ENCODE measurements at regions not wholly inside any gene's neighbourhood (a gene's known extent, or its start where the extent isn't known, plus 50 kb on each side); places are given as distances from the start of the nearest gene placed in this dataset.

- H3K27ac ChIP-seq = no peak overlapping the region
- DNase-seq (ENCODE audit: low spot score) = peak; percentile 57
- ChIA-PET POLR2A (ENCODE audit: low non-redundant PET) (no interaction called here), CTCF (no interaction called here)
- TF ChIP-seq CTCF (conservative IDR thresholded peaks at IDR 0.05; ENCODE audit: low read depth) = peak; percentile 81
Measured at GRCh38 chr13:91017031-91017668, 330.3 kb upstream of the MIR17HG start.

- TF ChIP-seq CTCF (conservative IDR thresholded peaks at IDR 0.05; ENCODE audit: low read depth) = peak; percentile 27; the same call in 1 of the 2 replicates
- POLR2A ChIA-PET (ENCODE audit: low non-redundant PET) = no interaction called here
- CTCF ChIA-PET = no interaction called here
Measured at GRCh38 chr13:91017669-91018053, 329.8 kb upstream of the MIR17HG start.

GRCh38 chr13:91020461-91021034 lies 326.9 kb upstream of the MIR17HG start:
- TF ChIP-seq CTCF (conservative IDR thresholded peaks at IDR 0.05; ENCODE audit: low read depth) = no peak
- no peak overlapping the region for H3K27ac ChIP-seq
- DNase-seq (ENCODE audit: low spot score) = no peak
- ChIA-PET CTCF (interaction anchor here (0.5 to 0.8 kb wide), 2 partner anchors 27 to 707 kb away, joined by 3 to 4 read pairs; no protein-coding TSS in a partner anchor), POLR2A (ENCODE audit: low non-redundant PET) (no interaction called here)

More at GRCh38 chr13:91017669-91018053, 329.8 kb upstream of the MIR17HG start:
- DNase-seq (ENCODE audit: low spot score) = no peak
- no peak overlapping the region for H3K27ac ChIP-seq

GRCh38 chr13:91024157-91024792 lies 323.2 kb upstream of the MIR17HG start:
- no peak for TF ChIP-seq CTCF (conservative IDR thresholded peaks at IDR 0.05; ENCODE audit: low read depth)
- CTCF ChIA-PET = no interaction called here
- POLR2A ChIA-PET (ENCODE audit: low non-redundant PET) = no interaction called here

GRCh38 chr13:91025442-91025841 lies 322.0 kb upstream of the MIR17HG start:
- no peak overlapping the region for H3K27ac ChIP-seq
- DNase-seq (ENCODE audit: low spot score) = no peak
- POLR2A ChIA-PET (ENCODE audit: low non-redundant PET) = no interaction called here
- no peak for TF ChIP-seq CTCF (conservative IDR thresholded peaks at IDR 0.05; ENCODE audit: low read depth)
- CTCF ChIA-PET = no interaction called here

More at GRCh38 chr13:91024157-91024792, 323.2 kb upstream of the MIR17HG start:
- DNase-seq (ENCODE audit: low spot score) = no peak
- H3K27ac ChIP-seq = no peak overlapping the region

GRCh38 chr13:91031508-91031907 lies 316.0 kb upstream of the MIR17HG start:
- POLR2A ChIA-PET (ENCODE audit: low non-redundant PET) = no interaction called here
- DNase-seq (ENCODE audit: low spot score) = no peak
- TF ChIP-seq CTCF (conservative IDR thresholded peaks at IDR 0.05; ENCODE audit: low read depth) = no peak
- CTCF ChIA-PET = no interaction called here
- H3K27ac ChIP-seq = no peak overlapping the region

Measured in RWPE1 (cell line).